HCT116 (cell line): ENCODE measurements at regions not wholly inside any gene's neighbourhood (a gene's known extent, or its start where the extent isn't known, plus 50 kb on each side); places are given as distances from the start of the nearest gene placed in this dataset.

Experiments used
- ATAC-seq: fragments of 200-7000 bp; cut with Tn5 transposase; 2 replicates; pipeline ENCODE4 v1.9.1; 2020; ENCODE audit warnings: mild to moderate bottlenecking, moderate library complexity
- BruUV-seq: library from RNA; stranded (reverse); fragments of 400-500 nt; replicated peaks from 2 replicates; lab custom pipeline; 2021; lab: Mats Ljungman, UMichigan
- CTCF ChIA-PET: fragments of 300-600 bp; sonication (Branson Sonifier 250); formaldehyde crosslinking; loops from one replicate; lab custom pipeline; 2021; ENCODE audit warnings: antibody characterized with exemption; lab: Charles Lee
- POLR2A ChIA-PET: fragments of 300-600, 350-600 bp; sonication (Branson Sonifier 250); formaldehyde crosslinking; loops from one replicate; lab custom pipeline; 2021; ENCODE audit warnings: antibody characterized with exemption; lab: Charles Lee
- RAD21 ChIA-PET, 2 experiments: fragments of 300-600 bp; sonication (Branson Sonifier 250); formaldehyde crosslinking; loops; one replicate each; lab custom pipeline; 2023; ENCODE audit warnings: low total read pairs in 2 of 2; ENCODE audit not compliant: uncharacterized antibody in 2 of 2, unreplicated experiment in 2 of 2, low non-redundant PET in 1 of 2; lab: Charles Lee
- DNase-seq: peaks from one replicate; pipeline ENCODE4 v3.0.0-alpha.2; 2010; ENCODE audit warnings: low read depth, low spot score
- H2AFZ ChIP-seq: fragments of 200-600 bp; shearing (Covaris generic), sonication (generic); 2 replicates; pipeline ENCODE4 v1.6.1; 2017; ENCODE audit warnings: low read depth, mixed run types, mixed read lengths, antibody characterized with exemption, low read length; ENCODE audit not compliant: poor library complexity, severe bottlenecking
- H3K27ac ChIP-seq: 2 replicates; pipeline ENCODE4 v1.5.1; 2012; ENCODE audit warnings: low read depth, low read length
- H3K27me3 ChIP-seq: fragments of 200-600 bp; sonication (generic); 2 replicates; pipeline ENCODE4 v1.6.1; 2016; ENCODE audit warnings: mixed run types, low read length, mixed read lengths; ENCODE audit not compliant: insufficient read depth
- H3K36me3 ChIP-seq, 2 experiments: fragments of 200-500 bp in 1 of 2; fragments of 200-600 bp in 1 of 2; sonication (Bioruptor generic) in 1 of 2; sonication (generic) in 1 of 2; 2 replicates each; pipeline versions ENCODE4 v1.5.1 to v1.6.1; 2014 to 2016; ENCODE audit warnings: low read length in 2 of 2, inconsistent platforms in 1 of 2, mixed read lengths in 1 of 2, mixed run types in 1 of 2; ENCODE audit not compliant: insufficient read depth in 2 of 2, control insufficient read depth in 1 of 2
- H3K4me1 ChIP-seq, 2 experiments: fragments of 200-600 bp in 1 of 2; sonication (generic) in 1 of 2; 2 replicates each; pipeline versions ENCODE4 v1.5.1 to v1.6.1; 2012 to 2017; ENCODE audit warnings: low read length in 2 of 2, inconsistent platforms in 1 of 2, mild to moderate bottlenecking in 1 of 2, mixed read lengths in 1 of 2, mixed run types in 1 of 2, moderate library complexity in 1 of 2; ENCODE audit not compliant: insufficient read depth in 2 of 2, control insufficient read depth in 1 of 2
- H3K4me2 ChIP-seq: fragments of 200-600 bp; sonication (generic); 2 replicates; pipeline ENCODE4 v1.6.1; 2017; ENCODE audit warnings: mixed run types, low read length, mixed read lengths
- H3K4me3 ChIP-seq, 2 experiments: fragments of 200-600 bp in 1 of 2; sonication (generic) in 1 of 2; replicated peaks in 1 of 2; 2 replicates each; pipeline ENCODE4 v1.5.1; 2011 to 2016; ENCODE audit warnings: low read length in 2 of 2, control low read depth in 1 of 2, low read depth in 1 of 2, mild to moderate bottlenecking in 1 of 2, mixed read lengths in 1 of 2, mixed run types in 1 of 2
- H3K79me2 ChIP-seq: fragments of 200-600 bp; sonication (generic); 2 replicates; pipeline ENCODE4 v1.6.1; 2017; ENCODE audit warnings: mild to moderate bottlenecking, mixed run types, low read length, moderate library complexity, mixed read lengths; ENCODE audit not compliant: insufficient read depth
- H3K9ac ChIP-seq: fragments of 200-600 bp; sonication (generic); 2 replicates; pipeline ENCODE4 v1.6.1; 2016; ENCODE audit warnings: low read length, mixed read lengths
- H3K9me2 ChIP-seq: fragments of 200-600 bp; sonication (generic), shearing (Covaris generic); 2 replicates; pipeline ENCODE4 v1.6.1; 2017; ENCODE audit warnings: mixed run types, mild to moderate bottlenecking, moderate library complexity; ENCODE audit not compliant: insufficient read depth
- H3K9me3 ChIP-seq, 2 experiments: fragments of 200-500 bp in 1 of 2; fragments of 200-600 bp in 1 of 2; sonication (Bioruptor generic) in 1 of 2; sonication (generic) in 1 of 2; 2 replicates each; pipeline ENCODE4 v1.6.1; 2014 to 2017; ENCODE audit warnings: low read length in 2 of 2, mixed read lengths in 2 of 2, inconsistent platforms in 1 of 2, low read depth in 1 of 2, mild to moderate bottlenecking in 1 of 2, mixed run types in 1 of 2, moderate library complexity in 1 of 2; ENCODE audit not compliant: control insufficient read depth in 1 of 2, insufficient read depth in 1 of 2
- H4K20me1 ChIP-seq: fragments of 200-600 bp; sonication (generic), shearing (Covaris generic); 2 replicates; pipeline ENCODE4 v1.6.1; 2017; ENCODE audit warnings: mixed run types, mild to moderate bottlenecking, moderate library complexity; ENCODE audit not compliant: insufficient read depth
- ATF3 ChIP-seq: IDR thresholded peaks from 2 replicates; pipeline ENCODE4 v1.6.1; 2012
- EGR1 ChIP-seq: IDR thresholded peaks from 2 replicates; pipeline ENCODE4 v1.6.1; 2012; ENCODE audit warnings: low read depth
- ELF1 ChIP-seq: IDR thresholded peaks from 2 replicates; pipeline ENCODE4 v1.6.1; 2012; ENCODE audit warnings: low read depth, borderline replicate concordance
- EZH2 ChIP-seq: fragments of 200-600 bp; sonication (generic); IDR thresholded peaks from 2 replicates; pipeline ENCODE4 v1.6.1; 2017; ENCODE audit warnings: antibody characterized with exemption, mixed run types
- EZH2phosphoT487 ChIP-seq: fragments of 200-600 bp; IDR thresholded peaks from 2 replicates; pipeline ENCODE4 v1.6.1; 2018; ENCODE audit warnings: antibody characterized with exemption, borderline replicate concordance
- FOSL1 ChIP-seq: IDR thresholded peaks from 2 replicates; pipeline ENCODE4 v1.6.1; 2012; ENCODE audit warnings: low read depth
- JUND ChIP-seq: IDR thresholded peaks from 2 replicates; pipeline ENCODE4 v1.6.1; 2012
- MAX ChIP-seq: IDR thresholded peaks from 2 replicates; pipeline ENCODE4 v1.6.1; 2012
- POLR2AphosphoS5 ChIP-seq: IDR thresholded peaks from 2 replicates; pipeline ENCODE4 v1.6.1; 2011; ENCODE audit warnings: mild to moderate bottlenecking, low read depth, low read length, moderate library complexity
- RAD21 ChIP-seq: IDR thresholded peaks from 2 replicates; pipeline ENCODE4 v1.6.1; 2012; ENCODE audit warnings: low read depth, mild to moderate bottlenecking
- REST ChIP-seq: IDR thresholded peaks from 2 replicates; pipeline ENCODE4 v1.6.1; 2012; ENCODE audit warnings: low read depth
- SIN3A ChIP-seq: IDR thresholded peaks from 2 replicates; pipeline ENCODE4 v1.6.1; 2012; ENCODE audit warnings: low read depth
- SRF ChIP-seq: IDR thresholded peaks from 2 replicates; pipeline ENCODE4 v1.6.1; 2012; ENCODE audit warnings: low read depth
- TCF7L2 ChIP-seq: IDR thresholded peaks from 2 replicates; pipeline ENCODE4 v1.7.0; 2011; ENCODE audit warnings: borderline replicate concordance, inconsistent platforms; ENCODE audit not compliant: insufficient read depth, insufficient read length; ENCODE audit errors: extremely low read depth
- YY1 ChIP-seq: IDR thresholded peaks from 2 replicates; pipeline ENCODE4 v1.6.1; 2011; ENCODE audit warnings: low read length, low read depth, moderate library complexity, mild to moderate bottlenecking; ENCODE audit not compliant: insufficient replicate concordance; ENCODE audit errors: extremely low read depth
- ZBTB33 ChIP-seq: IDR thresholded peaks from 2 replicates; pipeline ENCODE4 v1.6.1; 2011; ENCODE audit warnings: mild to moderate bottlenecking, low read length, moderate library complexity; ENCODE audit not compliant: insufficient replicate concordance; ENCODE audit errors: extremely low read depth
- ZFX ChIP-seq: fragments of 450-650 bp; IDR thresholded peaks from 2 replicates; pipeline ENCODE4 v1.6.1; 2017
- ZNF274 ChIP-seq: fragments of 200-500 bp; sonication (Bioruptor generic); IDR thresholded peaks from 2 replicates; pipeline ENCODE4 v1.6.1; 2014; ENCODE audit warnings: mild to moderate bottlenecking, low read depth, low read length, inconsistent platforms
- intact Hi-C: fragments of 100-400 bp; cut with micrococcal nuclease; formaldehyde crosslinking; loops from 2 replicates; pipeline ENCODE4 v1.10.0; 2022

GRCh38 chr17:70276906-70277305, 107.6 kb downstream of the KCNJ2 start:
- ChIA-PET RAD21 (no interaction called here), POLR2A (no interaction called here), CTCF (no interaction called here)
- no peaks in the 10 kb centered on the region for H3K4me1 ChIP-seq
- H3K9me3 ChIP-seq = peaks cover 7 to 32% of the 10 kb centered on the region in 2 experiments; a peak in 3 of 4 replicates
- no peaks in the 10 kb centered on the region for H3K36me3 ChIP-seq
- no TSS peak for BruUV-seq
- no peak for DNase-seq
- H3K27ac ChIP-seq = no peak overlapping the region
- no peaks in the 10 kb centered on the region for H3K79me2 ChIP-seq
- H3K27me3 ChIP-seq = no peaks in the 10 kb centered on the region
- H3K9ac ChIP-seq = no peak overlapping the region
- H3K4me3 ChIP-seq = no peak overlapping the region
- H3K9me2 ChIP-seq = no peaks in the 10 kb centered on the region
- H4K20me1 ChIP-seq = no peaks in the 10 kb centered on the region
- no peak for TF ChIP-seq MAX
- no peak for TF ChIP-seq TCF7L2
- no peak for TF ChIP-seq EZH2
- TF ChIP-seq RAD21 = no peak
- no peak for TF ChIP-seq POLR2AphosphoS5
- no peak for TF ChIP-seq ELF1
- TF ChIP-seq ATF3 = no peak
- no peak for TF ChIP-seq ZBTB33
- TF ChIP-seq JUND = no peak
- TF ChIP-seq ZNF274 = no peak
- no peak for TF ChIP-seq EGR1
- no peak for TF ChIP-seq SRF
- TF ChIP-seq YY1 = no peak
- no peak for TF ChIP-seq SIN3A
- TF ChIP-seq EZH2phosphoT487 = no peak
- no peak for TF ChIP-seq ZFX
- TF ChIP-seq REST = no peak
- no peak for TF ChIP-seq FOSL1
- no peak overlapping the region for H2AFZ ChIP-seq
- H3K4me2 ChIP-seq = no peak overlapping the region
- intact Hi-C loops = no loop called here
- ATAC-seq = no peak
